ENCODE measurements at regions not wholly inside any gene's neighbourhood (a gene's known extent, or its start where the extent isn't known, plus 50 kb on each side); places are given as distances from the start of the nearest gene placed in this dataset.
A peak's percentile ranks its signal among the peaks of the same experiment; 100 is the strongest.
"Not testable (repeated sequence)": the region's sequence is repeated elsewhere in the genome, so short reads cannot be mapped to it uniquely, and the experiment has no call there.

GRCh38 chr2:159880729-159881128 is 82.7 kb upstream of the CD302 start:
- DNase-seq, result no peak

DNA sequence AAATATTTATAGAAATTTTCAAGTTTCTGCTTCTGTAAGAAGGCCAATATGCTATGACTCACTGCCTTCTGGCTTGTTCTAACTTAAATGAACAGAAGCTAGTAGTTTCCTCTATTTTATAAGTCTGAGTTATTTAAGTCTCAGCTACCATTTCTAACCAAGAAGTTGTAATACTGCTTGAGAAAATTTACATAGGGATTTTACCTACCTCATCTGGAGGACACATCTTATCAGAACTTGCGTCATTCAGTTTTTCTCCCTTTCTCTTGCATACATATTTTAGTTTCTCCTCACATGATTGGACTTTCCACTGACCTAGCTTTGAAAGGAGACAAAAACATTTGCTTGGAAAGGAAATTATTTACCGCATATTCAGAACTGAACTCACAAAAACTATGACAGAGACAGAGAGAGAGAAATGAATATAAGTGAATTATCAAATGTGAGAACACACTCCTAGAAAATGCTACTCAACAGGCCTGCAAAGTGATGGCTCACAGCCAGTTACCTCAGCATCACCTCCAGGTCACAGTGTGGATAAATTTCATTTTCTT is 81.1 kb upstream of the CD302 start:
- peak; percentile 9 for DNase-seq

DNA sequence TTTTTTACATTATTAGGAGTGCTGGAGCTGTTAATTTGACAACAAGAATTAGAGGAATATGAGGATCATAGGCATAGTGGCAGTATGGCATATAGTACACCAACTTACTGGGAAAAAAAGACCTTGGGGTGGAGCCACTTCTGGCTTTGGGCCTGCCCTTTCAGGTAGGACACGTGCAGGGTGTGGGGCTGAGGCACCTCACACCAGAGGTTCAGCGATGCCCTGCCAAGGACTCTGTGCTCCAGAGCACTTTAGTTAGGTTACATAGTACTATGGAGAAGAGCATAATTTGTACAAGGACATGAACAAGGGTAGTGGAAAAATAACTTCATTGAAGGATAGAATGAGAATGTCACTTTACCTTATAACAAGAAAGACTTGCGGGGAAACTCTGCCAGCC is 77.1 kb upstream of the CD302 start:
- DNase-seq, result no peak

DNA sequence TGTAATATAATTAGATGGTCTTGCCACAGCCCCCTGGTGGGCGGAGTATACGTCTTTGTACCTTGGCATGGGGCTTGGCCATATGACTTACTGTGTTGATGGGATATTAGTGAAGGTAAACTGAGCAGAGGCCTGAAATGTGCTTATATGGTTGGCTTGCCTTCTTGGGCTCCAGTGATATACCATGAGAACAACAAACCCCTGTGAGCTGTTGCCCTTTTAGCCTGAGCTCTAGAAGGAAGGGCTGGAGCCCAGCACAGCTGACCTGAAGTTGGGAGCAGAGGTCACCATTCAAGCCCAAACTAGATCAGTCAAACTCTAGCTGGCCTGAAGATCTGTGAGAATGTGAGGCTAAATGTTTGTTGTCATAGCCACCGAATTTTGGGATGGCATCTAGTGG is 75.2 kb upstream of the CD302 start:
- DNase-seq, result no peak

DNA sequence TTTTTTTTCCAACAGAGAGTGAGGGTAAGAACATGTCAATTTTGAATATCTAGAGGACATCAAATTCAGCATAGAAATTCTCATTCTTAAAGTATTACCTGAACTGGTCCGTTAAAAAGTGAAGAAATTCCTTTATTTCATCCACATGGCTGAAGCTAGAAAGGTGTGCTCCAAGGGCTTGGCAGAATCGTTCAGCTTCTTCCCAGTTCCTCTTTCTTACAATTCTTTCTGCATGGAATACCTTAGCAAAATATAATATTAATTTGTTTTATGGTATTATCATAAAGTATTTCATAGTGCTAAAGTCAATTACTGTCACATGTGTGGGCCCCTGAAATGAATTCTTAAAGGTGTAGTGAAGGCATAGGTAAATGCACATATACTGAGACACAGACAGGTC is 74.3 kb upstream of the CD302 start:
- no peak for DNase-seq

- not testable (repeated sequence) for DNase-seq
Measured at GRCh38 chr2:159868598-159869159, 70.7 kb upstream of the CD302 start.

DNA sequence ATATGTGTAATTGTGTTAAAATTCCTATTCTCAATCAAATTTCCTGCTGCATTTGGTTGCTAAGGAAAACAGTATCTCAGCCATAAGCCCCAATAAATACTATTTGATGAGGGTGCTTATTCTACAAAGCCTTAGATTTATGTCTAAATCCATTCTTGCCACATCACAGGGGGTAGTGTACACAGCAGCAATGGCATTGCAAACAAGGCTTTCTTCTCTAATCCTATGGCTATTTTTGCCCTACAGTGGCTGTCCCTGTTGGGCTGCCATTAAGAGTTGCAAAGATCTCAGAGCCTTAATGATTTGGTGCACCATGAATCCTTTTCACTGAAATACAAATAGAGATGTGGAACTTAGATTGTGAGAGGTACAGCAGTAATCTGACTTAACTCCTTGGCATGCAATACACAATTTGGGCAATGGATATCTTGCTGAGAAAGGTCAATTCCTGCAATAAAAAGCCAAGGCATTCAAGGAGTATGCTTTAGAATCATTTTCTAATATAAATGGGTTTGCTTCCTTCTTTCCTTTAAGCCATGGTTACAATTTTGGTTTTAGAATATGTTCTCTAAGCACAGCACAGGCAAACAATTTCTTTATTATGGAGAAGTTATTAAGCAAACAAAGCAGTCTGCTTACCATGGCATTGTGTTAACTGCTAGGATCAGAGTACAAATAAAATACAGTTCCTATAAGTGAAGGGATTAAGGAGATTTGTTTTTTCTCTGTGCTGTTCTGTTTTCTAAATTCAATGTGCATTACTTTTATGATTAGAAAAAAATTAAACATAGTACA is 69.8 kb upstream of the CD302 start:
- DNase-seq, result no peak

DNA sequence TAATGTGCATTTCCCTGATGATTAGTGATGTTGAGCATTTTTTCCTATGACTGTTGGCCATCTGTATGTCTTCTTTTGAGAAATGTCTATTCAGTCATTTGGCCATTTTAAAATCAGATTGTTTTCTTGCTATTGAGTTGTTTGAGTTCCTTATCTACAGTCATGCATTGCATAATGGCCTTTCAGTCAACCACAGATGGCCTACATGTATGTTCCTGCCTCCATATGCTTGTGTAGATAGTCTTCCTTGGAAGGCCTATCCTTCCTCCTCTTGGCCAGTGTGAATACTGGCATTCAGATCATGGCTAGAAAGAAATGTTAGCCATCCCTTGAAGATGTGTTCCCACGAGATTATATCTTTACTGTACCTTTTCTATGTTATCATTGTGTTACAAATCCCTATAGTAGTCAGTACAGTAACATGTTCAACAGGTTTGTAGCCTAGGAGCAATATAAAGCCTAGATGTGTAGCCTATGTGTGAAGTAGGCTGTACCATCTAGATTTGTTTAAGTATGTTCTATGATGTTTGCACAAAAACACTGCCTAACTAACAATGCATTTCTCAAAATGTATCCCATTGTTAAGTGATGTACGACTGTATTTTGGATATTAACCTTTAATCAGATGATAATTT is 65.6 kb upstream of the CD302 start:
- no peak for DNase-seq

DNA sequence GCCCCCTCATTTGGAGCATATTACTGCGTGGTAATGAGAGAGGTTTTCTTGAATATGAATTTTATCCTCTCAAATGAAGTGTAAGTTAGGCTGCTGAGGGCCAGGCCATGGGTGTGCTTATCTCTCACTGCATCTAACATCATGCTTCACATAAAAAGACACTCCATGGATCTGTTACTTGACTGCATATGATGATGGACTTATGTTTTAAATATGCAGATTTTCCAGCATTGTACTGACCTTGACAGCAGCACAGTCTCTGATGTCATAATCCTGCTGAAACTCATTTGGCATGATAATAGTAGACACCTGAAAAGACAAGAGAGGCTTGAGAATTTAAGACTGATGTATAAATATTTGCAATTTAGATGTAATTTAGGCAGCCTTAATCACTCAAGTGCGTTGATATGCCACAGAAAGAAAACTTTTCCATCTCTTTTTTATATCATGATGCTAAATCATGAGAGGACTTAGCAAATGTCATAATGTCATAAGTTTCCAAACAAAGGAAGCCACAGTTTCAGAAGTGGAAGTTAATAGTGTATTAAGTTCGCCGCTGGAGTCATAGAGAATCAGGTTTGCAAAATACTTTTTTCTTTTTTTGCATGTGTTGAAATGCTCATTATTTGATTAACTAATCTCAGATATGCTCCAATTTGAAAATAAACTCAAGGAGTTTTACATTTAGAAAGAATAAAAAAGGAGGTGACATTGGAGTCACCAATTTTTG is 62.7 kb upstream of the CD302 start:
- DNase-seq, result no peak

GRCh38 chr2:159859583-159859982 is 61.6 kb upstream of the CD302 start:
- no peak for DNase-seq

GRCh38 chr2:159856760-159857159 is 58.8 kb upstream of the CD302 start:
- no peak for DNase-seq

DNA sequence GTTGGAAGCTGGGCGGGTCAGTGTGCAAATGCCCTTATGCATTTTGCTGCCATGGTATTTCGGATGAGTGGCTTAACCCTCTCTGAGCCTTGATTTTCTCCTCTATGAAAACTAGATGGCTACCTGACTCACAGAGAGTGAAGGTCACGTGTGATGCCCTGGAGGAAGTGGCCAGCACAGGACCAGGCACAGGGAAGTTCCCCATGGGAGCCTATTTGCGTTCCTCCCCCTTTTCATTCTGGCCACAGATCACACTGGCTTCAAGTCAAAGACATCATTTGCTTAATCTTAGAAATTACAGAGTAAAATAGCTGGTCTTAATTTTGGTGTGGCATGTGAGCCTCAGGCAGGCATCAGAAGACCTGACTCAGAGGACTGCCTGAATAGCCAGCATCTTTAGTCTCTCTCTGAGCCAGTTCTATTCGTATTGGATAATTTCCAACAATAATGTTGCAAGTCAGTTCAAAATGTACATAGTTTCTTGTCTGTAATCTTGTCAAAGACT is 57.6 kb upstream of the CD302 start:
- DNase-seq, result no peak

- DNase-seq, result no peak
Measured at GRCh38 chr2:159855143-159855542, 57.1 kb upstream of the CD302 start.

GRCh38 chr2:159854481-159854880 is 56.5 kb upstream of the CD302 start:
- no peak for DNase-seq

DNA sequence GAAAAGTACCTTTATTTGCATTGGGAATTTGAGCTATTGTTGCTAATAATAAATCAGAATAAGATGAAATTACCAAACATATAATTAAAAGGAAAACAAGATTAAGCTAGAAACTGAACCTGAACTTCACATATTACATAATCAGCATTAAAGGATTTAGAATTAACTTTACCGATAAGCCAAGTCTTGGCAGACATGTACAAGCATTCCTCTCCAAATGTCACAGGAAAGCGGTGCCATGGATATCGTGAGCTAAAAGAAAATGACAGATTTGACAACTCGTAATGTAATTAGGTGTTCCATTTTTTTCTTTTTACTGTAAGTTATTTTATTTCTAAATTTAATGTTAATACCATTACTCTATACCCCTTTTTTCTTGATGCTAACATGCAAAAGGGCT is 55.1 kb upstream of the CD302 start:
- DNase-seq, result no peak

GRCh38 chr2:159851941-159852340 is 53.9 kb upstream of the CD302 start:
- no peak for DNase-seq

DNA sequence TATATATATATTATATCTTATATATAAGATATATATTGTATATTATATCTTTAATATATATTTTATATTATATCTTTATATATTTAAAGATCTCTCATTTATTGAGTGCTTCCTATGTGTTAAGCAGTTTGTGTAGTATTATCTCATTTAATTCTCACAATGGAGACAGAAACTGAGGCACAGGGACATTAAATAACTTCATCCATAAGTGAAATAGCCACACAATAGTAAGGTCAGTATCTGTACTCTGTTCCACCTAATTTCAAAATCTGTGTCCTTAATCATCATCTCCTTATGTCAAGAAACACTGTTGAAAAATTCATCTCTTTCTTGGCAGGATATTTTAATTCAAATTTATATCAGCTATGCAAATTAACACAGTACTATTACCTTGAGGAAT is 52.8 kb upstream of the CD302 start:
- no peak for DNase-seq

DNA sequence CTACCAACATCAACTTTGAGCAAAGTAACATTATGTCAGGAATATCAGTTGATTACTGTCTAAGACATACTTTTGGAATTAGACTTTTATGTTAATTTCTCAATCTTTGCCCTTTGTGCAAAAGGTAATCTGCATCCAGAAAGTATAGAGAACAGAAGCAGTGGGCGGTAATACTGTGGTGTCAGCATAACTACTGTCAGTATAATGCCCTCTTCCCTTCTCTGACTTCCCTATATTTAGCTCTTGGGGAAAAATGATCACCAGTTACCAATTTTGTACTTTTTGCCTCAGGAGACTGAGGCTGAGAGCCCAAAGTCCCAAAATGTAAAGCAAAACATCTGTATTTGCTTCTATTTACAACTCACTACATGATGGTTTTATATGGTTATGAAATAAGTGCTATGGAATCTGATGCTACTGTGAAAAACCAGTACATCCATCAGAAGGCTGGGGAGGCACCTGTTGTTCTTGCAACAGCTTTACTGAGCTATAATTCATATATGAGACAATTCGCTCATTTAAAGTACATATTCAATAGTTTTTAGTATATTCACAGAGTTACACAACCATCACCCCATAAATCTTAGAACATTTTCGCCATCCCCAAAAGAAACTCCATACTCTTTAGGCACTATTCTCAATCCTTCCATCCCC is 51.3 kb upstream of the CD302 start:
- DNase-seq, result no peak

All from stimulated activated CD4-positive, alpha-beta T cell treated with anti-CD3 and anti-CD28 coated beads, Interleukin-12 subunit alpha, Interleukin-12 subunit beta, amount 100 ng/mL, for 4 hours (primary cell).